Coronary artery (tissue), 2 donors: ENCODE measurements at regions not wholly inside any gene's neighbourhood (a gene's known extent, or its start where the extent isn't known, plus 50 kb on each side); places are given as distances from the start of the nearest gene placed in this dataset.
"Not testable (repeated sequence)": the region's sequence is repeated elsewhere in the genome, so short reads cannot be mapped to it uniquely, and the experiment has no call there.

Experiments used
- DNase-seq: peaks from one replicate; pipeline ENCODE4 v3.0.0-alpha.2; 2017; ENCODE audit warnings: low spot score
- H3K27ac ChIP-seq, 2 donors: fragments of 200-600 bp; sonication (generic); one replicate each; pipeline ENCODE4 v1.5.1; 2016 to 2019
- H3K4me3 ChIP-seq: fragments of 200-600 bp; sonication (generic); 2 replicates; pipeline ENCODE4 v1.5.1; 2016; ENCODE audit warnings: mild to moderate bottlenecking, moderate library complexity
- CTCF ChIP-seq: fragments of 200-600 bp; sonication (generic); IDR thresholded peaks from one replicate; pipeline ENCODE4 v1.5.1; 2019; ENCODE audit warnings: antibody characterized with exemption

- no peak for DNase-seq
- no peak overlapping the region for H3K27ac ChIP-seq
- TF ChIP-seq CTCF: no peak
- no peak overlapping the region for H3K4me3 ChIP-seq
Observed at GRCh38 chr9:73269430-73270101, 117.9 kb downstream of the ANXA1 start.

GRCh38 chr9:73270967-73271721, 119.5 kb downstream of the ANXA1 start:
- DNase-seq: no peak
- TF ChIP-seq CTCF: no peak
- Histone ChIP-seq H3K27ac (no peak overlapping the region), H3K4me3 (no peak overlapping the region)

- DNase-seq: no peak
- TF ChIP-seq CTCF: no peak
- H3K27ac ChIP-seq: no peak overlapping the region
- no peak overlapping the region for H3K4me3 ChIP-seq
Observed at GRCh38 chr9:73280113-73280512, 128.4 kb downstream of the ANXA1 start.

- TF ChIP-seq CTCF: no peak
- H3K27ac ChIP-seq: no peak overlapping the region
- DNase-seq: no peak
- H3K4me3 ChIP-seq: no peak overlapping the region
Observed at GRCh38 chr9:73284377-73284776, 132.7 kb downstream of the ANXA1 start.

GRCh38 chr9:73294336-73294735, 142.7 kb downstream of the ANXA1 start:
- TF ChIP-seq CTCF: no peak
- Histone ChIP-seq H3K27ac (no peak overlapping the region), H3K4me3 (no peak overlapping the region)
- no peak for DNase-seq

GRCh38 chr9:73325983-73326382, 174.3 kb downstream of the ANXA1 start:
- Histone ChIP-seq H3K4me3 (no peak overlapping the region), H3K27ac (no peak overlapping the region)
- no peak for DNase-seq
- no peak for TF ChIP-seq CTCF

- no peak overlapping the region for H3K27ac ChIP-seq
- DNase-seq: no peak
- TF ChIP-seq CTCF: no peak
- H3K4me3 ChIP-seq: no peak overlapping the region
Observed at GRCh38 chr9:73327149-73327548, 175.5 kb downstream of the ANXA1 start.

GRCh38 chr9:73337182-73337581, 185.5 kb downstream of the ANXA1 start:
- H3K4me3 ChIP-seq, DNase-seq, H3K27ac ChIP-seq: not testable (repeated sequence)
